ENCODE measurements at regions not wholly inside any gene's neighbourhood (a gene's known extent, or its start where the extent isn't known, plus 50 kb on each side); places are given as distances from the start of the nearest gene placed in this dataset.

GRCh38 chr1:194171596-194171995, 985.2 kb upstream of the B3GALT2 start (continued):
- TF ChIP-seq EGR1 (IDR thresholded peaks at IDR 0.05; ENCODE audit: low read depth) (no peak), POLR2A (IDR thresholded peaks at IDR 0.05; ENCODE audit: borderline replicate concordance, extremely low read depth, insufficient read depth, insufficient read length) (no peak), CBX3 (IDR thresholded peaks at IDR 0.05; ENCODE audit: low read depth) (no peak), ZFX (IDR thresholded peaks at IDR 0.05) (no peak), POLR2AphosphoS5 (IDR thresholded peaks at IDR 0.05; ENCODE audit: low read depth, low read length) (no peak), ZBTB33 (IDR thresholded peaks at IDR 0.05; ENCODE audit: extremely low read depth, insufficient replicate concordance, low read length) (no peak)

- Histone ChIP-seq H3K79me2 (ENCODE audit: insufficient read depth, low read length) (no peaks in the 10 kb centered on the region), H3K4me2 (ENCODE audit: low read length) (no peak overlapping the region), H3K9me3 (ENCODE audit: control insufficient read depth in 1 of 2, insufficient read depth in 1 of 2, low read depth in 1 of 2, low read length in 2 of 2) (no peaks in the 10 kb centered on the region), H3K9me2 (ENCODE audit: insufficient read depth) (no peaks in the 10 kb centered on the region), H2AFZ (ENCODE audit: low read depth, low read length, poor library complexity, severe bottlenecking) (no peak overlapping the region), H3K36me3 (ENCODE audit: control insufficient read depth in 1 of 2, insufficient read depth in 2 of 2, low read length in 2 of 2) (no peaks in the 10 kb centered on the region), H3K9ac (ENCODE audit: low read length) (no peak overlapping the region), H4K20me1 (ENCODE audit: insufficient read depth) (no peaks in the 10 kb centered on the region), H3K27me3 (ENCODE audit: insufficient read depth, low read length) (no peaks in the 10 kb centered on the region), H3K4me1 (ENCODE audit: control insufficient read depth in 1 of 2, insufficient read depth in 2 of 2, low read length in 2 of 2) (no peaks in the 10 kb centered on the region), H3K27ac (ENCODE audit: low read depth, low read length) (no peak overlapping the region), H3K4me3 (replicated peaks in 1 of 2; ENCODE audit: low read depth in 1 of 2, low read length in 2 of 2) (no peak overlapping the region)
- BruUV-seq (replicated peaks): no TSS peak
- DNase-seq (ENCODE audit: low read depth, low spot score) (no peak), ATAC-seq (no peak)
- ChIA-PET POLR2A (no interaction called here), RAD21 (ENCODE audit: low non-redundant PET in 1 of 2, low total read pairs in 2 of 2, uncharacterized antibody in 2 of 2, unreplicated experiment in 2 of 2) (no interaction called here), CTCF (no interaction called here)
- intact Hi-C loops (cut with micrococcal nuclease): no loop called here
- no peak for TF ChIP-seq ELF1 (IDR thresholded peaks at IDR 0.05; ENCODE audit: borderline replicate concordance, low read depth)
- no peak for TF ChIP-seq EZH2phosphoT487 (IDR thresholded peaks at IDR 0.05; ENCODE audit: borderline replicate concordance)
- TF ChIP-seq CBX3 (IDR thresholded peaks at IDR 0.05; ENCODE audit: low read depth): no peak
- no peak for TF ChIP-seq POLR2AphosphoS5 (IDR thresholded peaks at IDR 0.05; ENCODE audit: low read depth, low read length)
- no peak for TF ChIP-seq SRF (IDR thresholded peaks at IDR 0.05; ENCODE audit: low read depth)
- TF ChIP-seq CEBPB (IDR thresholded peaks at IDR 0.05; ENCODE audit: low read depth): no peak
- no peak for TF ChIP-seq JUND (IDR thresholded peaks at IDR 0.05)
- no peak for TF ChIP-seq ZNF274 (IDR thresholded peaks at IDR 0.05; ENCODE audit: low read depth, low read length)
- no peak for TF ChIP-seq EZH2 (IDR thresholded peaks at IDR 0.05)
- TF ChIP-seq EGR1 (IDR thresholded peaks at IDR 0.05; ENCODE audit: low read depth): no peak
- TF ChIP-seq FOSL1 (IDR thresholded peaks at IDR 0.05; ENCODE audit: low read depth): no peak
- TF ChIP-seq ZBTB33 (IDR thresholded peaks at IDR 0.05; ENCODE audit: extremely low read depth, insufficient replicate concordance, low read length): no peak
- no peak for TF ChIP-seq ATF3 (IDR thresholded peaks at IDR 0.05)
- TF ChIP-seq ZFX (IDR thresholded peaks at IDR 0.05): no peak
- no peak for TF ChIP-seq MAX (IDR thresholded peaks at IDR 0.05)
- no peak for TF ChIP-seq POLR2A (IDR thresholded peaks at IDR 0.05; ENCODE audit: borderline replicate concordance, extremely low read depth, insufficient read depth, insufficient read length)
- TF ChIP-seq CTCF (IDR thresholded peaks at IDR 0.05 in 2 of 3, conservative IDR thresholded peaks at IDR 0.05 in 1 of 3; ENCODE audit: borderline replicate concordance in 1 of 3, insufficient read depth in 1 of 3, low read depth in 2 of 3, low read length in 2 of 3): no peak
- TF ChIP-seq TCF7L2 (IDR thresholded peaks at IDR 0.05; ENCODE audit: borderline replicate concordance, extremely low read depth, insufficient read depth, insufficient read length): no peak
- no peak for TF ChIP-seq SIN3A (IDR thresholded peaks at IDR 0.05; ENCODE audit: low read depth)
Measured at GRCh38 chr1:194167956-194168640, 981.7 kb upstream of the B3GALT2 start.

All from HCT116 (cell line).